HCT116 (cell line): ENCODE measurements at regions not wholly inside any gene's neighbourhood (a gene's known extent, or its start where the extent isn't known, plus 50 kb on each side); places are given as distances from the start of the nearest gene placed in this dataset.

Experiments used
- ATAC-seq: fragments of 200-7000 bp; cut with Tn5 transposase; 2 replicates; pipeline ENCODE4 v1.9.1; 2020; ENCODE audit warnings: mild to moderate bottlenecking, moderate library complexity
- BruUV-seq: library from RNA; stranded (reverse); fragments of 400-500 nt; replicated peaks from 2 replicates; lab custom pipeline; 2021; lab: Mats Ljungman, UMichigan
- CTCF ChIA-PET: fragments of 300-600 bp; sonication (Branson Sonifier 250); formaldehyde crosslinking; loops from one replicate; lab custom pipeline; 2021; ENCODE audit warnings: antibody characterized with exemption; lab: Charles Lee
- POLR2A ChIA-PET: fragments of 300-600, 350-600 bp; sonication (Branson Sonifier 250); formaldehyde crosslinking; loops from one replicate; lab custom pipeline; 2021; ENCODE audit warnings: antibody characterized with exemption; lab: Charles Lee
- RAD21 ChIA-PET, 2 experiments: fragments of 300-600 bp; sonication (Branson Sonifier 250); formaldehyde crosslinking; loops; one replicate each; lab custom pipeline; 2023; ENCODE audit warnings: low total read pairs in 2 of 2; ENCODE audit not compliant: uncharacterized antibody in 2 of 2, unreplicated experiment in 2 of 2, low non-redundant PET in 1 of 2; lab: Charles Lee
- DNase-seq: peaks from one replicate; pipeline ENCODE4 v3.0.0-alpha.2; 2010; ENCODE audit warnings: low read depth, low spot score
- H2AFZ ChIP-seq: fragments of 200-600 bp; shearing (Covaris generic), sonication (generic); 2 replicates; pipeline ENCODE4 v1.6.1; 2017; ENCODE audit warnings: low read depth, mixed run types, mixed read lengths, antibody characterized with exemption, low read length; ENCODE audit not compliant: poor library complexity, severe bottlenecking
- H3K27ac ChIP-seq: 2 replicates; pipeline ENCODE4 v1.5.1; 2012; ENCODE audit warnings: low read depth, low read length
- H3K27me3 ChIP-seq: fragments of 200-600 bp; sonication (generic); 2 replicates; pipeline ENCODE4 v1.6.1; 2016; ENCODE audit warnings: mixed run types, low read length, mixed read lengths; ENCODE audit not compliant: insufficient read depth
- H3K36me3 ChIP-seq, 2 experiments: fragments of 200-500 bp in 1 of 2; fragments of 200-600 bp in 1 of 2; sonication (Bioruptor generic) in 1 of 2; sonication (generic) in 1 of 2; 2 replicates each; pipeline versions ENCODE4 v1.5.1 to v1.6.1; 2014 to 2016; ENCODE audit warnings: low read length in 2 of 2, inconsistent platforms in 1 of 2, mixed read lengths in 1 of 2, mixed run types in 1 of 2; ENCODE audit not compliant: insufficient read depth in 2 of 2, control insufficient read depth in 1 of 2
- H3K4me1 ChIP-seq, 2 experiments: fragments of 200-600 bp in 1 of 2; sonication (generic) in 1 of 2; 2 replicates each; pipeline versions ENCODE4 v1.5.1 to v1.6.1; 2012 to 2017; ENCODE audit warnings: low read length in 2 of 2, inconsistent platforms in 1 of 2, mild to moderate bottlenecking in 1 of 2, mixed read lengths in 1 of 2, mixed run types in 1 of 2, moderate library complexity in 1 of 2; ENCODE audit not compliant: insufficient read depth in 2 of 2, control insufficient read depth in 1 of 2
- H3K4me2 ChIP-seq: fragments of 200-600 bp; sonication (generic); 2 replicates; pipeline ENCODE4 v1.6.1; 2017; ENCODE audit warnings: mixed run types, low read length, mixed read lengths
- H3K4me3 ChIP-seq, 2 experiments: fragments of 200-600 bp in 1 of 2; sonication (generic) in 1 of 2; replicated peaks in 1 of 2; 2 replicates each; pipeline ENCODE4 v1.5.1; 2011 to 2016; ENCODE audit warnings: low read length in 2 of 2, control low read depth in 1 of 2, low read depth in 1 of 2, mild to moderate bottlenecking in 1 of 2, mixed read lengths in 1 of 2, mixed run types in 1 of 2
- H3K79me2 ChIP-seq: fragments of 200-600 bp; sonication (generic); 2 replicates; pipeline ENCODE4 v1.6.1; 2017; ENCODE audit warnings: mild to moderate bottlenecking, mixed run types, low read length, moderate library complexity, mixed read lengths; ENCODE audit not compliant: insufficient read depth
- H3K9ac ChIP-seq: fragments of 200-600 bp; sonication (generic); 2 replicates; pipeline ENCODE4 v1.6.1; 2016; ENCODE audit warnings: low read length, mixed read lengths
- H3K9me2 ChIP-seq: fragments of 200-600 bp; sonication (generic), shearing (Covaris generic); 2 replicates; pipeline ENCODE4 v1.6.1; 2017; ENCODE audit warnings: mixed run types, mild to moderate bottlenecking, moderate library complexity; ENCODE audit not compliant: insufficient read depth
- H3K9me3 ChIP-seq, 2 experiments: fragments of 200-500 bp in 1 of 2; fragments of 200-600 bp in 1 of 2; sonication (Bioruptor generic) in 1 of 2; sonication (generic) in 1 of 2; 2 replicates each; pipeline ENCODE4 v1.6.1; 2014 to 2017; ENCODE audit warnings: low read length in 2 of 2, mixed read lengths in 2 of 2, inconsistent platforms in 1 of 2, low read depth in 1 of 2, mild to moderate bottlenecking in 1 of 2, mixed run types in 1 of 2, moderate library complexity in 1 of 2; ENCODE audit not compliant: control insufficient read depth in 1 of 2, insufficient read depth in 1 of 2
- H4K20me1 ChIP-seq: fragments of 200-600 bp; sonication (generic), shearing (Covaris generic); 2 replicates; pipeline ENCODE4 v1.6.1; 2017; ENCODE audit warnings: mixed run types, mild to moderate bottlenecking, moderate library complexity; ENCODE audit not compliant: insufficient read depth
- CBX3 ChIP-seq: IDR thresholded peaks from 2 replicates; pipeline ENCODE4 v1.6.1; 2012; ENCODE audit warnings: low read depth
- EGR1 ChIP-seq: IDR thresholded peaks from 2 replicates; pipeline ENCODE4 v1.6.1; 2012; ENCODE audit warnings: low read depth
- EZH2 ChIP-seq: fragments of 200-600 bp; sonication (generic); IDR thresholded peaks from 2 replicates; pipeline ENCODE4 v1.6.1; 2017; ENCODE audit warnings: antibody characterized with exemption, mixed run types
- FOSL1 ChIP-seq: IDR thresholded peaks from 2 replicates; pipeline ENCODE4 v1.6.1; 2012; ENCODE audit warnings: low read depth
- JUND ChIP-seq: IDR thresholded peaks from 2 replicates; pipeline ENCODE4 v1.6.1; 2012
- POLR2A ChIP-seq: IDR thresholded peaks from 2 replicates; pipeline ENCODE4 v1.7.0; 2011; ENCODE audit warnings: borderline replicate concordance; ENCODE audit not compliant: insufficient read depth, insufficient read length; ENCODE audit errors: extremely low read depth
- POLR2AphosphoS5 ChIP-seq: IDR thresholded peaks from 2 replicates; pipeline ENCODE4 v1.6.1; 2011; ENCODE audit warnings: mild to moderate bottlenecking, low read depth, low read length, moderate library complexity
- SP1 ChIP-seq: IDR thresholded peaks from 2 replicates; pipeline ENCODE4 v1.6.1; 2012; ENCODE audit warnings: low read depth
- SRF ChIP-seq: IDR thresholded peaks from 2 replicates; pipeline ENCODE4 v1.6.1; 2012; ENCODE audit warnings: low read depth
- TCF7L2 ChIP-seq: IDR thresholded peaks from 2 replicates; pipeline ENCODE4 v1.7.0; 2011; ENCODE audit warnings: borderline replicate concordance, inconsistent platforms; ENCODE audit not compliant: insufficient read depth, insufficient read length; ENCODE audit errors: extremely low read depth
- YY1 ChIP-seq: IDR thresholded peaks from 2 replicates; pipeline ENCODE4 v1.6.1; 2011; ENCODE audit warnings: low read length, low read depth, moderate library complexity, mild to moderate bottlenecking; ENCODE audit not compliant: insufficient replicate concordance; ENCODE audit errors: extremely low read depth
- ZNF274 ChIP-seq: fragments of 200-500 bp; sonication (Bioruptor generic); IDR thresholded peaks from 2 replicates; pipeline ENCODE4 v1.6.1; 2014; ENCODE audit warnings: mild to moderate bottlenecking, low read depth, low read length, inconsistent platforms
- intact Hi-C: fragments of 100-400 bp; cut with micrococcal nuclease; formaldehyde crosslinking; loops from 2 replicates; pipeline ENCODE4 v1.10.0; 2022
- TF ChIP-seq, protein P1 (sequence below): IDR thresholded peaks from 2 replicates; pipeline ENCODE4 v1.6.1; 2012
- TF ChIP-seq, protein P2 (sequence below): IDR thresholded peaks from 2 replicates; pipeline ENCODE4 v1.6.1; 2011; ENCODE audit warnings: mild to moderate bottlenecking, low read length, moderate library complexity; ENCODE audit not compliant: insufficient replicate concordance; ENCODE audit errors: extremely low read depth

DNA sequence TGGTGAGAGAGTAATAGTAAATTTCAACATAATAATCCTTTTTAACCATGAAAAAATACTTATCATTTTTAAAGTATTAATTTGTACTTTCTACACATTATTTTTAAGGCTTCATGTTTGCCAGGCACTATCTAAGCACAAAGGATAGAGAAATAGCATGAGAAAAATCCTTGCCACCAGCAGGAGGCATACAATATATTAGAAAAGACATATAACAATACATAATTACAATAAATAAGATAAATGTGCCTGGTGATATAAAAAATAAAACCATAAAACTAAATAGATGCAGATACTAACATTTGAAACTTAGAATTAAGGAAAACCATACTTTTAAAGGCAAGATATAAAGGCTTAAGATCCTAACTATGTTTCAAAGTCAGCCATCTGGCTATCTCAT, 1256.4 kb downstream of the DIAPH3 start:
- ChIA-PET RAD21 (no interaction called here), CTCF (no interaction called here), POLR2A (no interaction called here)
- Histone ChIP-seq H3K4me2 (no peak overlapping the region), H3K4me1 (no peaks in the 10 kb centered on the region), H3K4me3 (no peak overlapping the region), H3K9ac (no peak overlapping the region), H3K27me3 (no peaks in the 10 kb centered on the region)
- intact Hi-C loops: no loop called here
- ATAC-seq: no peak
- BruUV-seq: no TSS peak
- TF ChIP-seq, protein P1, sequence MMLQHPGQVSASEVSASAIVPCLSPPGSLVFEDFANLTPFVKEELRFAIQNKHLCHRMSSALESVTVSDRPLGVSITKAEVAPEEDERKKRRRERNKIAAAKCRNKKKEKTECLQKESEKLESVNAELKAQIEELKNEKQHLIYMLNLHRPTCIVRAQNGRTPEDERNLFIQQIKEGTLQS: no peak
- TF ChIP-seq POLR2AphosphoS5 (no peak), JUND (no peak), YY1 (no peak), EGR1 (no peak)
- TF ChIP-seq, all 23 proteins: peak for 0
- H3K79me2 ChIP-seq: no peaks in the 10 kb centered on the region
- peaks cover 11 to 22% of the 10 kb centered on the region in 2 experiments; a peak in 2 of 4 replicates for H3K9me3 ChIP-seq
- no peaks in the 10 kb centered on the region for H3K9me2 ChIP-seq
- DNase-seq: no peak
- no peak overlapping the region for H2AFZ ChIP-seq
- H3K36me3 ChIP-seq: no peaks in the 10 kb centered on the region
- no peaks in the 10 kb centered on the region for H4K20me1 ChIP-seq
- no peak overlapping the region for H3K27ac ChIP-seq

DNA sequence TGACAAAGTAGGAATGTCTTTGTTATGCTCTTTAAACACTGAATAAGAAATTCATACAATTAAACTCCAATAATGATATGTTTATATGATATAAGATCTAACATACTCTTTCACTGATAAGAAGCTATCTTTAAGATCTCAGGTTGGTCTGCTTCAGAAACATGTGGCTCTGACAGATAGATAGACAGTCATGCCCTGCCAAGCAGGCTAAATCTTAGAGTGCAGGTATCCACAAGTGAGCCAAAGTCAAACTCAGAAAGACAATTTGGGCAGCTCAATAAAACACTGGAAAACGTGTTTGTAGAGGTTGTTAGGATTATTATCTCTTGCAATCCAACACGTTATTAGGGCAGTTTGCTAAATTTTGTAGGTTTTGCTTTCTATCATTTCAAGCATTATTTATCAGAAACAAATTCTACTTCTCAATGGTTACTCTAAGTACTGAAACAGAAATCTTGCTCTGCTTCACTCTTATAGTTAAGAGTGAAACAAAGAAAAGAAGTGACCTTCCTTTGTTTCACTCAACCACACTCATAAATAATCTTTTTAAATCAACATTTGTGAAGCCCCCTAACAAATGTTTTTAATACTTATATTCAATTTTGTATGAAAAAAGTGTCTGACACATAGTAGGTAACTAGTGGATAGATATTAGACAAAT, 1255.6 kb downstream of the DIAPH3 start:
- Histone ChIP-seq H3K4me3 (no peak overlapping the region), H3K9me3 (peaks cover 11 to 22% of the 10 kb centered on the region in 2 experiments; a peak in 2 of 4 replicates), H3K9ac (no peak overlapping the region), H3K79me2 (no peaks in the 10 kb centered on the region), H4K20me1 (no peaks in the 10 kb centered on the region), H3K9me2 (no peaks in the 10 kb centered on the region), H2AFZ (no peak overlapping the region), H3K4me1 (no peaks in the 10 kb centered on the region), H3K27me3 (no peaks in the 10 kb centered on the region), H3K36me3 (no peaks in the 10 kb centered on the region), H3K27ac (no peak overlapping the region), H3K4me2 (no peak overlapping the region)
- BruUV-seq: no TSS peak
- ATAC-seq: no peak
- TF ChIP-seq EGR1: no peak
- no peak for TF ChIP-seq TCF7L2
- no peak for TF ChIP-seq ZNF274
- no peak for TF ChIP-seq SP1
- TF ChIP-seq EZH2: no peak
- TF ChIP-seq JUND: no peak
- TF ChIP-seq, protein P2, sequence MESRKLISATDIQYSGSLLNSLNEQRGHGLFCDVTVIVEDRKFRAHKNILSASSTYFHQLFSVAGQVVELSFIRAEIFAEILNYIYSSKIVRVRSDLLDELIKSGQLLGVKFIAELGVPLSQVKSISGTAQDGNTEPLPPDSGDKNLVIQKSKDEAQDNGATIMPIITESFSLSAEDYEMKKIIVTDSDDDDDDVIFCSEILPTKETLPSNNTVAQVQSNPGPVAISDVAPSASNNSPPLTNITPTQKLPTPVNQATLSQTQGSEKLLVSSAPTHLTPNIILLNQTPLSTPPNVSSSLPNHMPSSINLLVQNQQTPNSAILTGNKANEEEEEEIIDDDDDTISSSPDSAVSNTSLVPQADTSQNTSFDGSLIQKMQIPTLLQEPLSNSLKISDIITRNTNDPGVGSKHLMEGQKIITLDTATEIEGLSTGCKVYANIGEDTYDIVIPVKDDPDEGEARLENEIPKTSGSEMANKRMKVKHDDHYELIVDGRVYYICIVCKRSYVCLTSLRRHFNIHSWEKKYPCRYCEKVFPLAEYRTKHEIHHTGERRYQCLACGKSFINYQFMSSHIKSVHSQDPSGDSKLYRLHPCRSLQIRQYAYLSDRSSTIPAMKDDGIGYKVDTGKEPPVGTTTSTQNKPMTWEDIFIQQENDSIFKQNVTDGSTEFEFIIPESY: no peak
- TF ChIP-seq YY1: no peak
- TF ChIP-seq FOSL1: no peak
- no peak for TF ChIP-seq CBX3
- no peak for TF ChIP-seq SRF
- TF ChIP-seq POLR2A: no peak
- intact Hi-C loops: no loop called here
- ChIA-PET POLR2A (no interaction called here), CTCF (no interaction called here), RAD21 (no interaction called here)
- no peak for DNase-seq
